Muscle of leg (tissue), 3 donors: ENCODE measurements at regions not wholly inside any gene's neighbourhood (a gene's known extent, or its start where the extent isn't known, plus 50 kb on each side); places are given as distances from the start of the nearest gene placed in this dataset.

Source experiments
- DNase-seq: peaks from one replicate; pipeline ENCODE4 v3.0.0; 2013
- H3K27ac ChIP-seq: one replicate; pipeline ENCODE4 v1.5.1; 2013; ENCODE audit warnings: mild to moderate bottlenecking, low read length, control low read depth
- H3K27me3 ChIP-seq: one replicate; pipeline ENCODE4 v1.6.1; 2013; ENCODE audit warnings: low read length; ENCODE audit not compliant: control insufficient read depth, insufficient read depth
- H3K36me3 ChIP-seq: one replicate; pipeline ENCODE4 v1.6.1; 2013; ENCODE audit warnings: low read length; ENCODE audit not compliant: control insufficient read depth, insufficient read depth
- H3K4me1 ChIP-seq: one replicate; pipeline ENCODE4 v1.6.1; 2013; ENCODE audit warnings: low read length; ENCODE audit not compliant: control insufficient read depth, insufficient read depth
- H3K4me3 ChIP-seq: one replicate; pipeline ENCODE4 v1.5.1; 2013; ENCODE audit warnings: low read length, control low read depth
- H3K9me3 ChIP-seq: replicated peaks from 2 replicates; pipeline ENCODE4 v1.6.1; 2013; ENCODE audit warnings: low read depth, low read length; ENCODE audit not compliant: control insufficient read depth
- WGBS: methylation state at CpG from one replicate; pipeline ENCODE4 v1.1.5; 2013; ENCODE audit warnings: missing lambda C conversion rate; ENCODE audit not compliant: insufficient coverage; 5-methylcytosine and 5-hydroxymethylcytosine counted together

DNA sequence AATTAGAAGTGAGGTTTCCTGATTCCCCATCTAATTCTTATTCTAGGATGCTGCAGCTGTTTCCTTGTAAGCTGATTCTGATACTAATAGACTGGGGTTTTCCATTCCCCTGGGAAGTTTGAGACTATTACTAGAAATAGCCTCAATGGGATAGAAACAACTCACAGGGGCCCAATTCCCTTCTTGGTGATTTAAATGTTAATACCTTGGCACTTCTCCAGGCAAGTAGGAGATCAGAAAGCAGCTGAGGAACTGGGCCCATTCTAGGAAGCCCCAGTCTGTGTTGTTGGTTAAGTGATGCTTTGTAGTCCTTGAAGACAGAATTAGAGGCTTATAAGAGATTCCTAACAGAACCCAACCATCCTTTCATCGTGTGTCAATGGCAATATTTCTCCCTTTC is 407.0 kb upstream of the SEL1L start:
- Histone ChIP-seq H3K27me3 (no peaks in the 10 kb centered on the region), H3K4me1 (no peaks in the 10 kb centered on the region), H3K36me3 (no peaks in the 10 kb centered on the region), H3K9me3 (no peaks in the 10 kb centered on the region), H3K27ac (no peak overlapping the region), H3K4me3 (no peak overlapping the region)
- DNase-seq = peak; percentile 16
- no CpG with 5 or more reads among the region's 1 CpG for WGBS

GRCh38 chr14:81942071-81942470 is 408.4 kb upstream of the SEL1L start:
- DNase-seq = no peak
- Histone ChIP-seq H3K9me3 (no peaks in the 10 kb centered on the region), H3K27me3 (no peaks in the 10 kb centered on the region), H3K4me1 (no peaks in the 10 kb centered on the region), H3K36me3 (no peaks in the 10 kb centered on the region), H3K27ac (no peak overlapping the region), H3K4me3 (no peak overlapping the region)

GRCh38 chr14:81946375-81946774 is 412.7 kb upstream of the SEL1L start:
- no peaks in the 10 kb centered on the region for H3K9me3 ChIP-seq
- DNase-seq = no peak
- WGBS = no CpG with 5 or more reads among the region's 3 CpGs
- H3K36me3 ChIP-seq = no peaks in the 10 kb centered on the region
- no peak overlapping the region for H3K27ac ChIP-seq
- no peaks in the 10 kb centered on the region for H3K4me1 ChIP-seq
- H3K27me3 ChIP-seq = no peaks in the 10 kb centered on the region
- H3K4me3 ChIP-seq = no peak overlapping the region

GRCh38 chr14:81946834-81947798 is 413.5 kb upstream of the SEL1L start:
- WGBS = 49% methylated on average over 6 of the region's 8 CpGs
- Histone ChIP-seq H3K4me3 (no peak overlapping the region), H3K9me3 (no peaks in the 10 kb centered on the region), H3K27me3 (no peaks in the 10 kb centered on the region), H3K36me3 (no peaks in the 10 kb centered on the region), H3K4me1 (no peaks in the 10 kb centered on the region), H3K27ac (no peak overlapping the region)
- peak; percentile 54 for DNase-seq

DNA sequence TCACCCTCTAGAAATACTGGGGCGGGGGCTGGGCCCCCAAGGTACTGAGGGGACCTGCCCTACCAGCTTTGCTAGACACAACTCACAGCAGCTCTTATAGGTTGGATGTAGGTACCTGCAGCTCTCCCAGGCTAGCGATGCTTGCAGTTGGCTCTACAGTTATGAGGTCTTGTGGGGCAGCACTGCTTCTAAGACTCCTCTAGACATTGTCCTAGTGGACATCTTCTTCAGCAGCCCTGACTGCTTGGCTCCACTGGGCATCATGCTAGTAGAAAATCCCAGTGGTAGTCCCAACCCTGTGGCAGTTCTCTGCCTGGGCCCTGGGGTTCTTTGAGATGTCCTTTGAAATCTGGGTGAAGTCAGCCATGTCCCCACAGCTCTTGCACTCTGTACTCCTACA is 419.3 kb upstream of the SEL1L start:
- DNase-seq = no peak
- no CpG with 5 or more reads among the region's 2 CpGs for WGBS

DNA sequence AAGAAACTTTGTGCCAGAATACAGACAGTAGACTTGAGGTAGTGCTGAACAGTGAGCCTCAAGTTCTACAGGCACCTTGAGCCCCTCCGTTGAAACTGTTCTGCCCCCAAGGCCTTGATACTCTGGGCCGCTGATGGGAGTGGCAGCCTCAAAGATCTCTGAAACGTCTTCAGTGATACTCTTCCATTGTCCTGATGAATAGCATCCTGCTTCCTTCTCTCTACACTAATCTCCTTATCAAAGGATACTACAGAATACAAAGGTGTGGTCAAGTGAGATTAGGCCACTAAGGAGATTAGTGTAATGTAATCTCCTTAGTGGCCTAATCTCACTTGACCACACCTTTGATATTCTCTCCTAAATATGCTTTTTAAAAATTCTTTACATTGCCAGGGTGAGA is 419.8 kb upstream of the SEL1L start:
- Histone ChIP-seq H3K27me3 (no peaks in the 10 kb centered on the region), H3K9me3 (no peaks in the 10 kb centered on the region), H3K4me3 (no peak overlapping the region), H3K27ac (no peak overlapping the region), H3K4me1 (no peaks in the 10 kb centered on the region), H3K36me3 (no peaks in the 10 kb centered on the region)
- WGBS = 89% methylated on average over 1 of the region's 3 CpGs
- DNase-seq = no peak

More for the DNA sequence above, 419.3 kb upstream of the SEL1L start:
- no peak overlapping the region for H3K4me3 ChIP-seq
- H3K27me3 ChIP-seq = no peaks in the 10 kb centered on the region
- H3K36me3 ChIP-seq = no peaks in the 10 kb centered on the region
- H3K4me1 ChIP-seq = no peaks in the 10 kb centered on the region
- H3K27ac ChIP-seq = no peak overlapping the region
- no peaks in the 10 kb centered on the region for H3K9me3 ChIP-seq

- Histone ChIP-seq H3K27me3 (no peaks in the 10 kb centered on the region), H3K36me3 (no peaks in the 10 kb centered on the region), H3K9me3 (no peaks in the 10 kb centered on the region), H3K4me3 (no peak overlapping the region), H3K27ac (no peak overlapping the region), H3K4me1 (no peaks in the 10 kb centered on the region)
- DNase-seq = no peak
- no CpG with 5 or more reads among the region's 1 CpG for WGBS
Observed at GRCh38 chr14:81955123-81955522, 421.5 kb upstream of the SEL1L start.

- 100% methylated on average over 1 of the region's 3 CpGs for WGBS
- H3K27me3 ChIP-seq = no peaks in the 10 kb centered on the region
- no peaks in the 10 kb centered on the region for H3K36me3 ChIP-seq
- H3K9me3 ChIP-seq = no peaks in the 10 kb centered on the region
- no peak overlapping the region for H3K27ac ChIP-seq
- no peaks in the 10 kb centered on the region for H3K4me1 ChIP-seq
- H3K4me3 ChIP-seq = no peak overlapping the region
- no peak for DNase-seq
Observed at GRCh38 chr14:81960781-81961180, 427.1 kb upstream of the SEL1L start.

- no CpG with 5 or more reads among the region's 1 CpG for WGBS
- Histone ChIP-seq H3K9me3 (no peaks in the 10 kb centered on the region), H3K36me3 (no peaks in the 10 kb centered on the region), H3K4me3 (no peak overlapping the region), H3K27me3 (no peaks in the 10 kb centered on the region), H3K4me1 (no peaks in the 10 kb centered on the region), H3K27ac (no peak overlapping the region)
- DNase-seq = no peak
Observed at GRCh38 chr14:81963846-81964245, 430.2 kb upstream of the SEL1L start.

GRCh38 chr14:81970307-81970706 is 436.7 kb upstream of the SEL1L start:
- H3K27ac ChIP-seq = no peak overlapping the region
- H3K27me3 ChIP-seq = no peaks in the 10 kb centered on the region
- WGBS = 73% methylated on average over 3 of the region's 5 CpGs

More at GRCh38 chr14:81970307-81970706, 436.7 kb upstream of the SEL1L start:
- no peak overlapping the region for H3K4me3 ChIP-seq
- no peak for DNase-seq
- no peaks in the 10 kb centered on the region for H3K9me3 ChIP-seq
- H3K4me1 ChIP-seq = no peaks in the 10 kb centered on the region
- H3K36me3 ChIP-seq = no peaks in the 10 kb centered on the region
